K562 (cell line): ENCODE measurements at regions not wholly inside any gene's neighbourhood (a gene's known extent, or its start where the extent isn't known, plus 50 kb on each side); places are given as distances from the start of the nearest gene placed in this dataset.
A peak's percentile ranks its signal among the peaks of the same experiment; 100 is the strongest.

ENCODE experiments used
- CEBPB ChIP-seq: fragments of 450-650 bp; IDR thresholded peaks from 2 replicates; pipeline ENCODE4 v1.6.1; 2016; ENCODE audit warnings: missing genetic modification characterization, missing compliant biosample characterization
- CHD2 ChIP-seq: IDR thresholded peaks from 2 replicates; pipeline ENCODE4 v1.6.1; 2011; ENCODE audit warnings: low read depth, low read length
- GABPA ChIP-seq: fragments of 200-800 bp; sonication (Bioruptor generic); conservative IDR thresholded peaks from 2 replicates; pipeline ENCODE4 v1.6.1; 2016; ENCODE audit warnings: low read depth, missing genetic modification characterization, missing compliant biosample characterization
- GTF2A2 ChIP-seq: IDR thresholded peaks from 2 replicates; pipeline ENCODE4 v1.6.1; 2016; ENCODE audit warnings: mild to moderate bottlenecking, missing genetic modification characterization, missing compliant biosample characterization
- KDM2B ChIP-seq: fragments of 250-450 bp; sonication (Bioruptor Pico); IDR thresholded peaks from 2 replicates; pipeline ENCODE4 v1.8.0; 2021; ENCODE audit warnings: mild to moderate bottlenecking, moderate library complexity
- MCM3 ChIP-seq: fragments of 450-650 bp; IDR thresholded peaks from 2 replicates; pipeline ENCODE4 v1.6.1; 2016
- MEF2A ChIP-seq: IDR thresholded peaks from 2 replicates; pipeline ENCODE4 v1.6.1; 2011; ENCODE audit warnings: low read depth, mild to moderate bottlenecking, low read length, moderate library complexity; ENCODE audit not compliant: control insufficient read depth
- NELFE ChIP-seq: IDR thresholded peaks from 2 replicates; pipeline ENCODE4 v1.6.1; 2011; ENCODE audit warnings: mild to moderate bottlenecking; ENCODE audit not compliant: insufficient read depth, insufficient read length
- NFE2 ChIP-seq: IDR thresholded peaks from 2 replicates; pipeline ENCODE4 v1.6.1; 2014; ENCODE audit warnings: antibody characterized with exemption, low read depth
- POLR2H ChIP-seq: IDR thresholded peaks from 2 replicates; pipeline ENCODE4 v1.6.1; 2016; ENCODE audit warnings: missing genetic modification characterization, low read depth, mild to moderate bottlenecking, control low read depth, missing compliant biosample characterization, moderate library complexity
- PPARD ChIP-seq: fragments of 250-450 bp; sonication (Bioruptor Pico); IDR thresholded peaks from 2 replicates; pipeline ENCODE4 v1.8.0; 2022; ENCODE audit warnings: inconsistent platforms, mild to moderate bottlenecking, moderate library complexity
- PRMT5 ChIP-seq: sonication (generic); formaldehyde crosslinking; IDR thresholded peaks from 2 replicates; pipeline ENCODE4 v1.5.0; 2020; ENCODE audit warnings: missing genetic modification reagents
- PRPF4 ChIP-seq: fragments of 200-400 bp; formaldehyde crosslinking; IDR thresholded peaks from one replicate; pipeline ENCODE4 v1.6.1; 2017; ENCODE audit warnings: low read length, low read depth, mild to moderate bottlenecking; ENCODE audit not compliant: insufficient read depth, poor library complexity, severe bottlenecking
- RCOR1 ChIP-seq, 2 experiments: IDR thresholded peaks; 2 replicates each; pipeline ENCODE4 v1.6.1; 2012; ENCODE audit warnings: low read depth in 2 of 2, low read length in 2 of 2, borderline replicate concordance in 1 of 2, improper control_type of control experiment in 1 of 2
- SMARCB1 ChIP-seq: IDR thresholded peaks from 2 replicates; pipeline ENCODE4 v1.6.1; 2011; ENCODE audit warnings: improper control_type of control experiment, low read depth; ENCODE audit not compliant: insufficient read length
- STAT5B ChIP-seq: fragments of 250-450 bp; sonication (Bioruptor Pico); IDR thresholded peaks from 2 replicates; pipeline ENCODE4 v1.8.0; 2021; ENCODE audit warnings: mild to moderate bottlenecking, inconsistent platforms
- TAL1 ChIP-seq: fragments of 450-650 bp; IDR thresholded peaks from 2 replicates; pipeline ENCODE4 v1.6.1; 2016; ENCODE audit warnings: mild to moderate bottlenecking
- TCF7L2 ChIP-seq: fragments of 150-350 bp; IDR thresholded peaks from 2 replicates; pipeline ENCODE4 v1.6.1; 2016; ENCODE audit warnings: low read depth, mild to moderate bottlenecking, low read length, moderate library complexity
- VEZF1 ChIP-seq: fragments of 200-800 bp; sonication (Bioruptor generic); IDR thresholded peaks from 2 replicates; pipeline ENCODE4 v1.6.1; 2017; ENCODE audit warnings: missing genetic modification characterization, missing compliant biosample characterization
- ZNF507 ChIP-seq: conservative IDR thresholded peaks from 2 replicates; pipeline ENCODE4 v1.6.1; 2017; ENCODE audit warnings: missing genetic modification characterization, missing compliant biosample characterization
- TF ChIP-seq, protein P1 (sequence below), 2 experiments: fragments of 450-650 bp in 1 of 2; IDR thresholded peaks; 2 replicates each; pipeline ENCODE4 v1.6.1; 2011 to 2017; ENCODE audit warnings: low read depth in 2 of 2, antibody characterized with exemption in 1 of 2, borderline replicate concordance in 1 of 2, low read length in 1 of 2, mild to moderate bottlenecking in 1 of 2, mixed read lengths in 1 of 2; ENCODE audit not compliant: control insufficient read depth in 1 of 2
- TF ChIP-seq, protein P2 (sequence below): sonication (generic); formaldehyde crosslinking; IDR thresholded peaks from 2 replicates; pipeline ENCODE4 v1.8.1; 2023; ENCODE audit warnings: mild to moderate bottlenecking, missing genetic modification reagents, moderate library complexity

GRCh38 chr10:78302989-78303854, 269.6 kb downstream of the RPS24 start (continued):
- no peak for TF ChIP-seq MCM3
- no peak for TF ChIP-seq TAL1
- no peak for TF ChIP-seq MEF2A
- TF ChIP-seq NELFE: no peak
- no peak for TF ChIP-seq CHD2
- TF ChIP-seq GTF2A2 (tag): no peak
- no peak for TF ChIP-seq NFE2
- TF ChIP-seq RCOR1 (IDR thresholded peaks at IDR 0.05; ENCODE audit: borderline replicate concordance in 1 of 2, low read depth in 2 of 2, low read length in 2 of 2): peak in 1 of 2 experiments; percentile 39; a peak in 1 of 4 replicates
- no peak for TF ChIP-seq PRPF4
- TF ChIP-seq, protein P1, sequence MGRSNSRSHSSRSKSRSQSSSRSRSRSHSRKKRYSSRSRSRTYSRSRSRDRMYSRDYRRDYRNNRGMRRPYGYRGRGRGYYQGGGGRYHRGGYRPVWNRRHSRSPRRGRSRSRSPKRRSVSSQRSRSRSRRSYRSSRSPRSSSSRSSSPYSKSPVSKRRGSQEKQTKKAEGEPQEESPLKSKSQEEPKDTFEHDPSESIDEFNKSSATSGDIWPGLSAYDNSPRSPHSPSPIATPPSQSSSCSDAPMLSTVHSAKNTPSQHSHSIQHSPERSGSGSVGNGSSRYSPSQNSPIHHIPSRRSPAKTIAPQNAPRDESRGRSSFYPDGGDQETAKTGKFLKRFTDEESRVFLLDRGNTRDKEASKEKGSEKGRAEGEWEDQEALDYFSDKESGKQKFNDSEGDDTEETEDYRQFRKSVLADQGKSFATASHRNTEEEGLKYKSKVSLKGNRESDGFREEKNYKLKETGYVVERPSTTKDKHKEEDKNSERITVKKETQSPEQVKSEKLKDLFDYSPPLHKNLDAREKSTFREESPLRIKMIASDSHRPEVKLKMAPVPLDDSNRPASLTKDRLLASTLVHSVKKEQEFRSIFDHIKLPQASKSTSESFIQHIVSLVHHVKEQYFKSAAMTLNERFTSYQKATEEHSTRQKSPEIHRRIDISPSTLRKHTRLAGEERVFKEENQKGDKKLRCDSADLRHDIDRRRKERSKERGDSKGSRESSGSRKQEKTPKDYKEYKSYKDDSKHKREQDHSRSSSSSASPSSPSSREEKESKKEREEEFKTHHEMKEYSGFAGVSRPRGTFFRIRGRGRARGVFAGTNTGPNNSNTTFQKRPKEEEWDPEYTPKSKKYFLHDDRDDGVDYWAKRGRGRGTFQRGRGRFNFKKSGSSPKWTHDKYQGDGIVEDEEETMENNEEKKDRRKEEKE (IDR thresholded peaks at IDR 0.05; ENCODE audit: borderline replicate concordance in 1 of 2, control insufficient read depth in 1 of 2, low read depth in 2 of 2, low read length in 1 of 2): no peak
- TF ChIP-seq TCF7L2: no peak
- TF ChIP-seq KDM2B (CRISPR knock-in tag): 0 out of 2 replicates have a peak, but pooled peaks have one; percentile 12
- no peak for TF ChIP-seq CEBPB (tag)
- TF ChIP-seq STAT5B (CRISPR knock-in tag): no peak
- no peak for TF ChIP-seq ZNF507 (tag)
- TF ChIP-seq GABPA (tag): no peak
- no peak for TF ChIP-seq SMARCB1
- TF ChIP-seq PPARD (CRISPR knock-in tag): no peak
- TF ChIP-seq POLR2H (tag): no peak
- TF ChIP-seq VEZF1 (CRISPR knock-in tag): peak; percentile 96
- no peak for TF ChIP-seq PRMT5 (CRISPR knock-in tag)
- TF ChIP-seq, protein P2, sequence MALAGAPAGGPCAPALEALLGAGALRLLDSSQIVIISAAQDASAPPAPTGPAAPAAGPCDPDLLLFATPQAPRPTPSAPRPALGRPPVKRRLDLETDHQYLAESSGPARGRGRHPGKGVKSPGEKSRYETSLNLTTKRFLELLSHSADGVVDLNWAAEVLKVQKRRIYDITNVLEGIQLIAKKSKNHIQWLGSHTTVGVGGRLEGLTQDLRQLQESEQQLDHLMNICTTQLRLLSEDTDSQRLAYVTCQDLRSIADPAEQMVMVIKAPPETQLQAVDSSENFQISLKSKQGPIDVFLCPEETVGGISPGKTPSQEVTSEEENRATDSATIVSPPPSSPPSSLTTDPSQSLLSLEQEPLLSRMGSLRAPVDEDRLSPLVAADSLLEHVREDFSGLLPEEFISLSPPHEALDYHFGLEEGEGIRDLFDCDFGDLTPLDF (CRISPR knock-in tag): 0 out of 2 replicates have a peak, but pooled peaks have one; percentile 46
